PC-3 (cell line): ENCODE measurements at regions not wholly inside any gene's neighbourhood (a gene's known extent, or its start where the extent isn't known, plus 50 kb on each side); places are given as distances from the start of the nearest gene placed in this dataset.

Experiments
- ATAC-seq: fragments of 200-7000 bp; cut with Tn5 transposase; 2 replicates; pipeline ENCODE4 v1.9.1; 2020; ENCODE audit warnings: mild to moderate bottlenecking, moderate library complexity
- BruUV-seq: library from RNA; stranded (reverse); fragments of 400-500 nt; replicated peaks from 2 replicates; lab custom pipeline; 2021; lab: Mats Ljungman, UMichigan
- CTCF ChIA-PET: fragments of 300-600 bp; sonication (Branson Sonifier 250); formaldehyde crosslinking; loops from one replicate; lab custom pipeline; 2022; ENCODE audit warnings: antibody characterized with exemption; lab: Charles Lee
- POLR2A ChIA-PET: fragments of 300-600 bp; sonication (Branson Sonifier 250); formaldehyde crosslinking; loops from one replicate; lab custom pipeline; 2022; ENCODE audit warnings: antibody characterized with exemption; ENCODE audit not compliant: unreplicated experiment; lab: Charles Lee
- DNase-seq: peaks from one replicate; pipeline ENCODE4 v3.0.0-alpha.2; 2015
- H2AFZ ChIP-seq: fragments of 300-600 bp; sonication (generic); 2 replicates; pipeline ENCODE4 v1.6.0; 2016; ENCODE audit warnings: antibody characterized with exemption, low read length
- H3F3A ChIP-seq: fragments of 300-600 bp; sonication (generic); one replicate; pipeline ENCODE4 v1.6.0; 2017; ENCODE audit warnings: antibody characterized with exemption, low read length, control low read depth, mild to moderate bottlenecking; ENCODE audit not compliant: unreplicated experiment
- H3K27ac ChIP-seq: fragments of 300-600 bp; sonication (generic); 2 replicates; pipeline ENCODE4 v1.5.1; 2016; ENCODE audit warnings: mild to moderate bottlenecking, low read length
- H3K27me3 ChIP-seq: fragments of 300-600 bp; sonication (generic); 2 replicates; pipeline ENCODE4 v1.6.1; 2016; ENCODE audit warnings: low read length, mixed read lengths
- H3K36me3 ChIP-seq: fragments of 300-600 bp; sonication (generic); 2 replicates; pipeline ENCODE4 v1.6.1; 2016; ENCODE audit warnings: low read depth, mixed run types, low read length, mixed read lengths
- H3K4me1 ChIP-seq: fragments of 300-600 bp; sonication (generic); 2 replicates; pipeline ENCODE4 v1.5.1; 2016; ENCODE audit warnings: low read length; ENCODE audit not compliant: insufficient read depth
- H3K4me2 ChIP-seq: fragments of 300-600 bp; sonication (generic); 2 replicates; pipeline ENCODE4 v1.6.0; 2016; ENCODE audit warnings: low read length
- H3K4me3 ChIP-seq: fragments of 300-600 bp; sonication (generic); 2 replicates; pipeline ENCODE4 v1.5.1; 2016; ENCODE audit warnings: mild to moderate bottlenecking, low read length, mixed read lengths
- H3K79me2 ChIP-seq: fragments of 300-600 bp; sonication (generic); 2 replicates; pipeline ENCODE4 v1.6.1; 2017; ENCODE audit warnings: low read length, mixed read lengths
- H3K9ac ChIP-seq: fragments of 300-600 bp; sonication (generic); 2 replicates; pipeline ENCODE4 v1.6.0; 2016; ENCODE audit warnings: mild to moderate bottlenecking, low read length
- H3K9me2 ChIP-seq: fragments of 300-600 bp; sonication (generic); replicated peaks from 2 replicates; pipeline ENCODE4 v1.6.1; 2016; ENCODE audit warnings: mixed run types, low read length, mixed read lengths
- H3K9me3 ChIP-seq: fragments of 300-600 bp; sonication (generic); 2 replicates; pipeline ENCODE4 v1.6.1; 2016; ENCODE audit warnings: low read length, mixed read lengths
- H4K20me1 ChIP-seq: fragments of 300-600 bp; sonication (generic); 2 replicates; pipeline ENCODE4 v1.6.1; 2016; ENCODE audit warnings: low read length, mixed read lengths
- EZH2 ChIP-seq: fragments of 300-600 bp; sonication (generic); IDR thresholded peaks from one replicate; pipeline ENCODE4 v1.6.1; 2017; ENCODE audit warnings: antibody characterized with exemption, mild to moderate bottlenecking, low read length; ENCODE audit not compliant: unreplicated experiment
- EZH2phosphoT487 ChIP-seq: fragments of 300-600 bp; sonication (generic); IDR thresholded peaks from 2 replicates; pipeline ENCODE4 v1.6.1; 2018; ENCODE audit warnings: mild to moderate bottlenecking, antibody characterized with exemption, low read length, borderline replicate concordance
- intact Hi-C: fragments of 100-400 bp; cut with micrococcal nuclease; formaldehyde crosslinking; loops from 2 replicates; pipeline ENCODE4 v1.9.0; 2023
- TF ChIP-seq, protein P1 (sequence below): fragments of 300-600 bp; sonication (generic); conservative IDR thresholded peaks from 2 replicates; pipeline ENCODE4 v1.5.1; 2017; ENCODE audit warnings: antibody characterized with exemption, low read depth, mild to moderate bottlenecking, low read length

GRCh38 chr1:228853191-228853590 lies 117.9 kb downstream of the RHOU start:
- H3K27me3 ChIP-seq: peaks cover 45% of the 10 kb centered on the region
- H3K4me2 ChIP-seq: no peak overlapping the region
- no TSS peak for BruUV-seq
- no peak overlapping the region for H3K9ac ChIP-seq
- CTCF ChIA-PET: no interaction called here
- POLR2A ChIA-PET: no interaction called here
- H3K79me2 ChIP-seq: no peaks in the 10 kb centered on the region
- H3K4me3 ChIP-seq: no peak overlapping the region
- no peaks in the 10 kb centered on the region for H3K9me2 ChIP-seq
- no peak for TF ChIP-seq EZH2phosphoT487
- no peak for TF ChIP-seq EZH2
- TF ChIP-seq, protein P1, sequence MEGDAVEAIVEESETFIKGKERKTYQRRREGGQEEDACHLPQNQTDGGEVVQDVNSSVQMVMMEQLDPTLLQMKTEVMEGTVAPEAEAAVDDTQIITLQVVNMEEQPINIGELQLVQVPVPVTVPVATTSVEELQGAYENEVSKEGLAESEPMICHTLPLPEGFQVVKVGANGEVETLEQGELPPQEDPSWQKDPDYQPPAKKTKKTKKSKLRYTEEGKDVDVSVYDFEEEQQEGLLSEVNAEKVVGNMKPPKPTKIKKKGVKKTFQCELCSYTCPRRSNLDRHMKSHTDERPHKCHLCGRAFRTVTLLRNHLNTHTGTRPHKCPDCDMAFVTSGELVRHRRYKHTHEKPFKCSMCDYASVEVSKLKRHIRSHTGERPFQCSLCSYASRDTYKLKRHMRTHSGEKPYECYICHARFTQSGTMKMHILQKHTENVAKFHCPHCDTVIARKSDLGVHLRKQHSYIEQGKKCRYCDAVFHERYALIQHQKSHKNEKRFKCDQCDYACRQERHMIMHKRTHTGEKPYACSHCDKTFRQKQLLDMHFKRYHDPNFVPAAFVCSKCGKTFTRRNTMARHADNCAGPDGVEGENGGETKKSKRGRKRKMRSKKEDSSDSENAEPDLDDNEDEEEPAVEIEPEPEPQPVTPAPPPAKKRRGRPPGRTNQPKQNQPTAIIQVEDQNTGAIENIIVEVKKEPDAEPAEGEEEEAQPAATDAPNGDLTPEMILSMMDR: no peak
- no peaks in the 10 kb centered on the region for H4K20me1 ChIP-seq
- DNase-seq: no peak
- H3K36me3 ChIP-seq: no peaks in the 10 kb centered on the region
- H3K27ac ChIP-seq: no peak overlapping the region
- H3F3A ChIP-seq: no peaks in the 10 kb centered on the region
- ATAC-seq: no peak
- H3K9me3 ChIP-seq: no peaks in the 10 kb centered on the region
- H3K4me1 ChIP-seq: no peaks in the 10 kb centered on the region
- intact Hi-C loops: no loop called here
- H2AFZ ChIP-seq: no peak overlapping the region

DNA sequence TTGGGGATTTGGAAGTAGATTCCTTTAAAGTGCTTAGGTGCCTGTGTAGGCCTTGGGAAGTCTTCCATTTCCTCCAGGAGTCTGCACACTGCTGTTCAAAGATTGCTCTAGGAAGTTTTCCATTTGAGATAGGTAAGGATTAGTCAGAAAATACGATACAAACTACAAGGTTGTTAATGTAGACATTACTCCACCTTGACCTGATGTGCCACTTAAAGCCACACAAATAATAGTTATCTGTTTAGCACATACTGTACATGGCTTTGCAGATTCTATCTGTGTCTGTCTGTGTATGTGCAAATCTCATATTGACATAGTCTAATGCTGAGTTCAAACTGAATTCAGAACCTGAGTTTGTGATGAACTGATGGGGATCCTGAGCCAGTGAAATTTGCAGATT lies 118.4 kb downstream of the RHOU start:
- peaks cover 50% of the 10 kb centered on the region for H3K27me3 ChIP-seq
- BruUV-seq: no TSS peak
- no peak overlapping the region for H3K27ac ChIP-seq
- H3K9me3 ChIP-seq: no peaks in the 10 kb centered on the region
- no peaks in the 10 kb centered on the region for H3K79me2 ChIP-seq
- no peak overlapping the region for H3K9ac ChIP-seq
- DNase-seq: no peak
- H3K9me2 ChIP-seq: no peaks in the 10 kb centered on the region
- TF ChIP-seq, protein P1: no peak
- no peak for TF ChIP-seq EZH2phosphoT487
- TF ChIP-seq EZH2: no peak
- no peaks in the 10 kb centered on the region for H3K36me3 ChIP-seq
- no peaks in the 10 kb centered on the region for H4K20me1 ChIP-seq
- POLR2A ChIA-PET: no interaction called here
- CTCF ChIA-PET: no interaction called here
- H3F3A ChIP-seq: no peaks in the 10 kb centered on the region
- intact Hi-C loops: no loop called here
- no peak for ATAC-seq
- no peaks in the 10 kb centered on the region for H3K4me1 ChIP-seq
- no peak overlapping the region for H2AFZ ChIP-seq
- H3K4me2 ChIP-seq: no peak overlapping the region
- no peak overlapping the region for H3K4me3 ChIP-seq

GRCh38 chr1:228854907-228855306 lies 119.6 kb downstream of the RHOU start:
- BruUV-seq: no TSS peak
- intact Hi-C loops: no loop called here
- Histone ChIP-seq H3K36me3 (no peaks in the 10 kb centered on the region), H3K79me2 (no peaks in the 10 kb centered on the region), H2AFZ (no peak overlapping the region), H3K4me2 (no peak overlapping the region), H3K27me3 (peaks cover 57% of the 10 kb centered on the region), H3K9ac (no peak overlapping the region), H3K4me3 (no peak overlapping the region), H3K4me1 (no peaks in the 10 kb centered on the region), H3K9me3 (no peaks in the 10 kb centered on the region), H4K20me1 (no peaks in the 10 kb centered on the region), H3F3A (no peaks in the 10 kb centered on the region), H3K9me2 (no peaks in the 10 kb centered on the region), H3K27ac (no peak overlapping the region)
- ATAC-seq (no peak), DNase-seq (no peak)
- no peak for TF ChIP-seq EZH2
- TF ChIP-seq, protein P1: no peak
- TF ChIP-seq EZH2phosphoT487: no peak
- ChIA-PET CTCF (no interaction called here), POLR2A (no interaction called here)
